ENCODE measurements at regions not wholly inside any gene's neighbourhood (a gene's known extent, or its start where the extent isn't known, plus 50 kb on each side); places are given as distances from the start of the nearest gene placed in this dataset.

- TF ChIP-seq CTCF (IDR thresholded peaks at IDR 0.05) (no peak), POLR2A (IDR thresholded peaks at IDR 0.05) (no peak)
These were observed 70.1 kb upstream of the IPO5 start for GRCh38 chr13:97883396-97883795.
